HEK293 (cell line): ENCODE measurements at regions not wholly inside any gene's neighbourhood (a gene's known extent, or its start where the extent isn't known, plus 50 kb on each side); places are given as distances from the start of the nearest gene placed in this dataset.

Source experiments
- CTCF ChIA-PET: fragments of 350-600 bp; formaldehyde crosslinking; extraction: SDS; loops from one replicate; lab custom pipeline; 2021; ENCODE audit warnings: antibody characterized with exemption; lab: Yijun Ruan, JAX
- POLR2A ChIA-PET: fragments of 300-600 bp; formaldehyde crosslinking; extraction: SDS; loops from one replicate; lab custom pipeline; 2020; ENCODE audit warnings: antibody characterized with exemption, inconsistent platforms; lab: Yijun Ruan, JAX
- H3K27ac ChIP-seq: fragments of 200-500 bp; sonication (Bioruptor generic); 2 replicates; pipeline ENCODE4 v1.5.1; 2014; ENCODE audit warnings: low read depth, low read length, control low read depth, inconsistent platforms; ENCODE audit errors: extremely low read depth
- H3K36me3 ChIP-seq, 2 experiments: fragments of 200-500 bp in 1 of 2; sonication (Bioruptor generic) in 1 of 2; 1 replicate in 1 of 2; 2 replicates in 1 of 2; pipeline ENCODE4 v1.5.1; 2014 to 2017; ENCODE audit warnings: inconsistent platforms in 2 of 2, low read length in 2 of 2; ENCODE audit not compliant: control insufficient read depth in 2 of 2, insufficient read depth in 1 of 2
- H3K4me1 ChIP-seq: fragments of 200-500 bp; sonication (Bioruptor generic); 2 replicates; pipeline ENCODE4 v1.5.1; 2014; ENCODE audit warnings: mild to moderate bottlenecking, low read length, inconsistent platforms; ENCODE audit not compliant: control insufficient read depth, insufficient read depth
- H3K4me3 ChIP-seq: 2 replicates; pipeline ENCODE4 v1.5.1; 2011; ENCODE audit warnings: low read depth, mild to moderate bottlenecking, control low read depth, low read length, moderate library complexity
- H3K9me3 ChIP-seq: fragments of 200-500 bp; sonication (Bioruptor generic); 2 replicates; pipeline ENCODE4 v1.5.1; 2014; ENCODE audit warnings: low read depth, low read length, inconsistent platforms; ENCODE audit not compliant: control insufficient read depth, insufficient read depth
- BCL6B ChIP-seq: fragments of 450-650 bp; formaldehyde crosslinking; IDR thresholded peaks from 2 replicates; pipeline ENCODE4 v1.5.1; 2017; ENCODE audit warnings: missing biosample characterization, missing genetic modification characterization
- ELK4 ChIP-seq: IDR thresholded peaks from 2 replicates; pipeline ENCODE4 v1.6.1; 2011; ENCODE audit warnings: mild to moderate bottlenecking, low read depth, low read length, borderline replicate concordance
- GFI1B ChIP-seq: fragments of 450-650 bp; formaldehyde crosslinking; IDR thresholded peaks from 2 replicates; pipeline ENCODE4 v1.5.1; 2016; ENCODE audit warnings: missing biosample characterization, missing genetic modification characterization
- KLF17 ChIP-seq: fragments of 450-650 bp; formaldehyde crosslinking; IDR thresholded peaks from 2 replicates; pipeline ENCODE4 v1.5.1; 2016; ENCODE audit warnings: missing biosample characterization, missing genetic modification characterization
- TSHZ1 ChIP-seq: fragments of 450-650 bp; formaldehyde crosslinking; IDR thresholded peaks from 2 replicates; pipeline ENCODE4 v1.5.1; 2016; ENCODE audit warnings: missing biosample characterization, missing genetic modification characterization, borderline replicate concordance
- YY2 ChIP-seq: fragments of 450-650 bp; formaldehyde crosslinking; IDR thresholded peaks from 2 replicates; pipeline ENCODE4 v1.5.1; 2016; ENCODE audit warnings: missing biosample characterization, missing genetic modification characterization
- ZBTB10 ChIP-seq: fragments of 450-650 bp; formaldehyde crosslinking; IDR thresholded peaks from 2 replicates; pipeline ENCODE4 v1.5.1; 2016; ENCODE audit warnings: missing biosample characterization, missing genetic modification characterization
- ZBTB49 ChIP-seq: fragments of 450-650 bp; formaldehyde crosslinking; IDR thresholded peaks from 2 replicates; pipeline ENCODE4 v1.5.1; 2016; ENCODE audit warnings: missing biosample characterization, missing genetic modification characterization, low read depth
- ZBTB6 ChIP-seq: fragments of 450-650 bp; formaldehyde crosslinking; IDR thresholded peaks from 2 replicates; pipeline ENCODE4 v1.5.1; 2017; ENCODE audit warnings: missing biosample characterization, missing genetic modification characterization
- ZNF175 ChIP-seq: fragments of 450-650 bp; formaldehyde crosslinking; IDR thresholded peaks from 2 replicates; pipeline ENCODE4 v1.5.1; 2016; ENCODE audit warnings: missing biosample characterization, missing genetic modification characterization
- ZNF23 ChIP-seq: fragments of 450-650 bp; formaldehyde crosslinking; IDR thresholded peaks from 2 replicates; pipeline ENCODE4 v1.5.1; 2016; ENCODE audit warnings: missing biosample characterization, missing genetic modification characterization, borderline replicate concordance
- ZNF280C ChIP-seq: fragments of 450-650 bp; formaldehyde crosslinking; IDR thresholded peaks from 2 replicates; pipeline ENCODE4 v1.5.1; 2016; ENCODE audit warnings: missing biosample characterization, missing genetic modification characterization
- ZNF37A ChIP-seq: fragments of 450-650 bp; IDR thresholded peaks from 2 replicates; pipeline ENCODE4 v1.5.1; 2018; ENCODE audit warnings: missing biosample characterization, missing genetic modification characterization
- ZNF548 ChIP-seq: fragments of 450-650 bp; formaldehyde crosslinking; IDR thresholded peaks from 2 replicates; pipeline ENCODE4 v1.5.1; 2016; ENCODE audit warnings: missing biosample characterization, missing genetic modification characterization
- ZNF560 ChIP-seq: fragments of 450-650 bp; formaldehyde crosslinking; IDR thresholded peaks from 2 replicates; pipeline ENCODE4 v1.5.1; 2017; ENCODE audit warnings: missing biosample characterization, missing genetic modification characterization, borderline replicate concordance
- ZNF600 ChIP-seq: fragments of 450-650 bp; formaldehyde crosslinking; IDR thresholded peaks from 2 replicates; pipeline ENCODE4 v1.5.1; 2016; ENCODE audit warnings: missing biosample characterization, missing genetic modification characterization
- ZNF664 ChIP-seq: fragments of 450-650 bp; formaldehyde crosslinking; IDR thresholded peaks from 2 replicates; pipeline ENCODE4 v1.5.1; 2016; ENCODE audit warnings: missing biosample characterization, missing genetic modification characterization
- ZNF670 ChIP-seq: fragments of 450-650 bp; formaldehyde crosslinking; IDR thresholded peaks from 2 replicates; pipeline ENCODE4 v1.5.1; 2016; ENCODE audit warnings: missing biosample characterization, missing genetic modification characterization, low read depth
- ZNF76 ChIP-seq: fragments of 450-650 bp; formaldehyde crosslinking; IDR thresholded peaks from 2 replicates; pipeline ENCODE4; 2016; ENCODE audit warnings: low read depth, missing biosample characterization, missing genetic modification characterization, borderline replicate concordance
- ZNF830 ChIP-seq: fragments of 450-650 bp; IDR thresholded peaks from 2 replicates; pipeline ENCODE4 v1.5.0; 2018; ENCODE audit warnings: missing biosample characterization, missing genetic modification characterization, low read depth, mild to moderate bottlenecking, moderate library complexity

GRCh38 chr3:106172780-106173179, 304.0 kb upstream of the CBLB start (continued):
- TF ChIP-seq ZBTB49: no peak
- no peak for TF ChIP-seq ZNF548 (tag by site-specific recombination)
- no peak for TF ChIP-seq ZNF37A (tag by site-specific recombination)
- TF ChIP-seq TSHZ1: no peak
- no peak for TF ChIP-seq ZNF600
- TF ChIP-seq ZNF830 (tag by site-specific recombination): no peak
- no peak for TF ChIP-seq ZBTB10 (tag by site-specific recombination)
- no peak for TF ChIP-seq BCL6B
- no peak for TF ChIP-seq ZBTB6 (tag by site-specific recombination)

- CTCF ChIA-PET: no interaction called here
- Histone ChIP-seq H3K4me1 (no peaks in the 10 kb centered on the region), H3K9me3 (no peaks in the 10 kb centered on the region), H3K36me3 (no peaks in the 10 kb centered on the region), H3K27ac (no peak overlapping the region), H3K4me3 (no peak overlapping the region)
- POLR2A ChIA-PET: no interaction called here
- no peak for TF ChIP-seq GFI1B (tag by site-specific recombination)
- no peak for TF ChIP-seq ZNF23
- no peak for TF ChIP-seq KLF17 (tag by site-specific recombination)
- TF ChIP-seq ELK4: no peak
- TF ChIP-seq ZNF175 (tag by site-specific recombination): no peak
- TF ChIP-seq ZNF560 (tag by site-specific recombination): no peak
- TF ChIP-seq ZNF280C (tag by site-specific recombination): no peak
- no peak for TF ChIP-seq YY2
- TF ChIP-seq ZNF76 (tag by site-specific recombination): no peak
- no peak for TF ChIP-seq ZNF670
- no peak for TF ChIP-seq ZNF664 (tag by site-specific recombination)
Measured at GRCh38 chr3:106175276-106175675, 306.5 kb upstream of the CBLB start.
